NCI-H1048 (cell line): ENCODE measurements at regions not wholly inside any gene's neighbourhood (a gene's known extent, or its start where the extent isn't known, plus 50 kb on each side); places are given as distances from the start of the nearest gene placed in this dataset.
"Not testable (repeated sequence)": the region's sequence is repeated elsewhere in the genome, so short reads cannot be mapped to it uniquely, and the experiment has no call there.

Experiments
- DNase-seq: peaks from one replicate; lab custom pipeline; 2025; lab: John Stamatoyannopoulos, UW

DNA sequence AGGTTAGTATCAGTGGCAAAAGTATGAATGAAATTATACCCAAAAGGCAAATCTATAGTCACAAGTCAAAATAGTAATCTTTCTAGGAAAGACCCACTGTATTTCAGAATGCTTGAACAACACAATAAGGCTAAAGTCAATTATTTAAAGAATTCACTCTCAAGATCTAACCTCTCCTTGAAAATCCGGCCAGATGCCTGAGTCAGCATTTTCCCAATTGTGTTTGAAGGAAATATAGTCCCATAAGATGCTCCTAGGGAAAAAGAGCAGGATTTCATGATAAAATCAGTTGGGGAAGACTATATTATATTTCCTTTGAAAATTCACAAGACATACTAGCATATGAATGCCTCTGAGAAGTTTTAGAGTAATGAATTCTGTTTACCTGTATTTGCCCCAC, 1075.0 kb downstream of the GRM8 start:
- DNase-seq: no peak

GRCh38 chr7:126166645-126167044, 1086.1 kb downstream of the GRM8 start:
- no peak for DNase-seq

GRCh38 chr7:126163647-126164046, 1089.1 kb downstream of the GRM8 start:
- no peak for DNase-seq

DNA sequence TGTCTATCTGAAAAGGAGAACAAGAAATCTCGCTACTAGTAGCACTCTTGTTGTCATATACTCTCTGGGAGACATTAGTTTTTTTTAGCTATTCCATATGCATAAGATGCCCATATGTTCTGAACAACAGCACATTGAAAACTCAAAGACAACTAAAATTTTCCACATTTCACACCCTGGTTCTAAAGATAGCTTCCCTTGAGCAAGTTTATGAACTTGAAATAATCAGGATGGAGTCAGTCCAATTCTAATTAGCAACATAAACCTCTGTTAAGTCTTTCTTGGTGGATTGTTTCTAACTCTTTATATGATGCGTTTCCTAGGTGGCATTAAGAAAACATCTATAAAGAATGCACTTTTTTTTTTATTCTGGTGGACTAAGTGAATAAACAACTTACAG, 1095.3 kb downstream of the GRM8 start:
- DNase-seq: no peak

- no peak for DNase-seq
Measured at GRCh38 chr7:126150278-126150958, 1102.3 kb downstream of the GRM8 start.

DNA sequence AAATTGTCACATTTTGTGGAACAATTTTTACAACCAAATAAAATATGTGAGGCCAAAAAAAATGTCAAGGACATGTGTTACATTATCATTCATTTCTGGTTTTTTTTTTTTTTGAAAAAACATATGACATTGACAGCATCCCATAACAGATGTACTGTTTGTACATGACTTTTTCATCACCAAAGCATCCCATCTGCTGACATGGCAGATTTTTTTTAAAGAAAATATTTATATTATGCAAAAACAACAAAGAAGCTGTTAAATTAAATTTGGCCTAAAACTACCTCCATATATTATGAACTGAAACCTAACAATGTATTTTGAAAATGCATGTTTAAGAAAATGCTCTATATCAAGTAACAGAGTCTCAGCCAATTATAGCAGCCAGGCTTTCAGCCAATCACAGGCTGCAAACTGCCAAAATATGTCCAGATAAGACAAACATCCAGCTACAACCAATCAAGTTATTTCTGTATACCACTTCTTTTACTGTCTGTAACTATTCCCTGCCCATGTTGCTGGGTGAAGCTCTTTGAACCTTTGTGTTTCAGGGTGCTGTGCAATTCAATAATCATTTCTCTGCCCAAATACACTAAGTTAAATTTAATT, 1111.8 kb downstream of the GRM8 start:
- no peak for DNase-seq

- DNase-seq: no peak
Measured at GRCh38 chr7:126119981-126120380, 1132.8 kb downstream of the GRM8 start.

DNA sequence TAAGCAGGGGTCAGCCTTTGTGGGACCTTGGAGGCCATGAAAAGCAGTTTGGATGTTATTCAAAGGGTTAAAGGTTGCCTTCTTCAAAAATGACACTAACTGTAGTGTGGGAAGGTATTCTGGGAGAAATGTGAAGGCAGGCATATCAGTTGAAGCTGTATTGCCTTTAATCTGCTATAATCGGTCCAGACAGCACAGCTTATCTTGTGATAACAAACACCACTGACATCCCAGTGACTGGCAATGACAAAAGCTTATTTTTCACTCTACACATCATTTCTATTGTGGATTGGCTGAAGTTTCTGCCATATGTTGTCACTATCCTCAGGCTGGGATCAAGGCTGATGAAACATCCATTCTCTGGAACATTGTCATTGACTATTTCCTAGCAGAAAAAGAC, 1149.2 kb downstream of the GRM8 start:
- DNase-seq: no peak

DNA sequence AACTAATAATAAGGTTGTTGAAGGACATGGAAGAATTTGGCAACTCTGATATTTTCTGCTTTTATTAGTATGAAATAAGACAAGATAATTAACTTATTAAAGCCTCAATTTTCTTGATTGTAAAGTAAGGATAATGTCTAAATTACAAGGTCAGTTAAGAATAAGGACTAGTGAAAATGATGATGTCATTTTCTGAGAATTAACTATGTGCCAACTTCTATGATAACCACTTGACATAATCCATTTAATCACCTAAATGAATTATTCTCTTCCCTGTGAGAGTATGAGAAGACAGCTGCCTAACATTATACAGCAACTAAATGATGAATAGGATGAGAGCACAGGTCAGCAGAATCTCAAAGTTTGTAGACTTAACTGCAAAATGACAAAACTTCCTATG, 1153.4 kb upstream of the POT1 start:
- DNase-seq: no peak

DNA sequence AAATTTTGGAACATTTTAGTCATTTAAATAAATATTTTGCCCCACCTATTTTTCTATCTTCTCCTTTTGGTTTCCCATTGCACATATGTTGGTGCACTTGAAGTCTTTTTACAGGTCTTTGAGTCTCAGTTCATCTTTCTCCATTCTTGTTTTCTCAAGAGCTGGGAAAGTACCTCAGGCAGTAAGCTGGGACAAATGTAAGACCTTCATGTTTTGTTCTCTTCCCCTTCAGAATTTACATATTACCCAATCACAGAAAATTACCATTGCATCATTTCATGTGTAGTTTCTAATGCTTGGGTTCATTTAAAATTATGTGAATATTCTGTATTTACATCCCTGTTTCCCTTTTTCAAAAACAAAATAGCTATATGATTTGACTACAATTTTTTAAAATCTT, 1150.0 kb upstream of the POT1 start:
- DNase-seq: no peak

GRCh38 chr7:126079151-126079550, 1149.5 kb upstream of the POT1 start:
- DNase-seq: no peak

DNA sequence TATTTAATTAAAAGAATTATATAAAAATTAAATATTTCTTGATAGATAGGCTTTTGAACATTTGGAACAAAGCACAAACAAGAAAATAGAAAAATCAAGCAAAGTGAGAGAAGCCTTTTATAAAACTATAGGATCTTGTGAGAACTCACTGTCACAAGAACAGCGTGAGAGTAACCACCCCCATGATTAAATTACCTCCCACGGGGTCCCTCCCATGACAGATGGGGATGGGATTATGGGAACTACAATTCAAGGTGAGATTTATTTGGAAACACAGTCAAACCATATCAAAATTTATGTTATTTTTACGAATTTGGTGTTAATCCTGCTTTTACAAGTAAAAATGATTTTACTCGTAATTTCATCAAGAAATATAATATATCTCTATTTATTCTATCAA, 1136.1 kb upstream of the POT1 start:
- DNase-seq: no peak

GRCh38 chr7:126057979-126058378, 1128.4 kb upstream of the POT1 start:
- no peak for DNase-seq

GRCh38 chr7:126056613-126057012, 1127.0 kb upstream of the POT1 start:
- not testable (repeated sequence) for DNase-seq

DNA sequence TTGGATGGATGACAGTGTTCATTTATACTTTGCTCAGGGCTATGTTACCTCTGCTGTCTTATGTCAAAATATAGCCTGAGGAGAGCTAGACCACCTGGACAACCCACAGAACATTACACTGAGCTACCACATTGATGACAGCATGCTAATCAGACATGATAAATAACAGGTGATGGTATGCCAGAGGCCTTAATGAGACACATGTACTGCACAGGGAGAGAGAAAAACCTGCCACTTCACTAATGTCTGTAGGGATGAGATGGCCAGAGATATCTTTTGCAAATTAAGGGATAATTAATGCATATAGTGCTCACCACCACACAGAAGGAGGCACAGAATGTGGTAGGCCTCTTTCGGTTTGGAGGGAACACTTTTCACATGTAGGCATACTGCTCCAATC, 1122.6 kb upstream of the POT1 start:
- DNase-seq: no peak

DNA sequence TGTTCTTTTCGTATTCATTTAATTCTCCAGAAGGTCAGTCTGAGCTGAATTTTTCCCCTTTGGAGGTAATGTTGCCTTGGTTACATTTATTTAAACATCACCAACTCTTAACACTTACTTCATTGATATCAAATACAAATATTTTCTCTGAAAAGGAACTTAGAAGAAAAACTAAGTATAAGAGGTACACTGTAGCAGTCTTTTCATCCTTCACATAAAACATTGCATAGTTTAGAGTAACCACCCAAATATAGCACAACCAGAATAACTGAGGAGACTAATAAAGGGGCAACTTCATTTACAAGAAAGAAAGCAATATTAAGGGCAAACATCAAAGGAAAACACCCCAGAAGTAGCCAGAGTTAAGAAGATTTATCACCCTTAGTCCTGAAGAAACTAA, 1115.0 kb upstream of the POT1 start:
- no peak for DNase-seq

GRCh38 chr7:126041472-126041871, 1111.8 kb upstream of the POT1 start:
- DNase-seq: no peak

DNA sequence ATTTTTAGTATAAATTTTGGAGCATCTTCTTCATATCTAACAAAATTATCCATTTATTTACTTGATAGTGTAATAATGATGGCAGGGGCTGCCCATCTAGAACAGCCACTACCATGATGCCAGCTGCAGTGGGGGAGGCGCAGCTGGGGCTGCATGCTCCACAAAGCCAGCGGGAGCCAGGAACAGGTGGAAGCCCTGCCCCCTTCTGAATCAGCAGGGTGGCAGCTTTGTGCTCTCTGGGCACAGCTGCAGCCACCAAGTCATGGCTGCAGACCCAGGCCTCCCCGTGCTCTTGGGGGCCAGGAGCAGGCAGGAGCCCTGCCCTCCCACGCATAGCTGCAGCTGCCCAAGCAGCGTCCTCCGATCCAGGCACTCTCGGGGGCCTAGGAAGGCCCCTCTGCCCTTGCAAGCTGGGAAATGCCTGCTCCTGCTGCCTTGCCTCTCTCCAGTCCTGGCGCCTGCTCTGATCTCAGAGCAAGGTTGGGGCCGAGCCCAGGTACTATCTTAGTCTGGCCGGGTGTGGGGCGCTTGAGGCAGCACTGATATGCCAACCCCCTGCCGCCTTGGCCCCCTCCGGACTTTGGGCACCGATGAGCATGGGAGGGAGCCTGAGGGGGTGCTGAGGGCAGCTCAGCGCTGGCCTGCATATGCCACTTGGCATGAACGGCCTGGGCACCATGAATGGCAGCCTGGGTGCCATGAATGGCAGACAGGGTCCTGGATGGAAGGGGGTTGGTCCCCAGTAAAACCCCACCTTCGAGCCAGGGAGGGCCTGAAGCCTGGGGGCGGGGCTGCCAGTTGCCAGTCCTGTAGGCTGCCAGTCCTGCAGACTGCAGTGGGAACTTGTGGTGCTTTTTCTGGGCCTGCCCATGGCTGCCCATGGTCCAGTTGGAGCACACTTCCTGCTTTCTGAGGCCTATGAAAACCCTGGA, 1110.8 kb upstream of the POT1 start:
- DNase-seq: no peak

DNA sequence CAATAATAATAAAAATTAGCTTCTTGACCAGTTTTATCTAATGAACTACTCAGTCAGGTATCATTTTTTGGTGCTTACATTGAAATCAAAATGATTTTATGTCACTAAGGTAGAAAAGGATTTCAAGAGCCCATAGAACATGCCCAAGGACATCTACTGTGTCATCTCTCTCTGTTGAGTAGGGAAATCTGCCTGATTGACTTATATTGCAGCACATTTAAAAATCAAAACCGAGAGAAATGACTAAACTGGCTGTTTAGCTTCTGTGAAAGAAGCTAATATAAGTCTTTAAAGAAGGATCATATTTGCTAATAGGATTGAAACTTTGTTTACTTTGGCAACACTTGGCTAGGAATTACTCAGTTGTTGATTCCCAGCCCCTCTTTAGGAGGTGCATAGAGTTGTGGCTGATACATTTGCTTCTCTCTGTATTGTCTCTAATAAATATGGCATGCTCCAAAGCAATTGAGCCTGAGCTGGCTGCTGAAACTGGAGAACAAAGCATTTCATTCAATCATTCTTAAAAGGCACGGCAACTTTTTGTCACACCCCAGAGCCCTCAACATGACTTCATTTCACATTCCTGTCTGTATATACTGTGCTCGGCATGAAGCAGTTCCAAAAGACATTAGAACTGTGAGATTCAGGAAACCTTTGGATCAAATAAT, 1096.9 kb upstream of the POT1 start:
- DNase-seq: no peak

DNA sequence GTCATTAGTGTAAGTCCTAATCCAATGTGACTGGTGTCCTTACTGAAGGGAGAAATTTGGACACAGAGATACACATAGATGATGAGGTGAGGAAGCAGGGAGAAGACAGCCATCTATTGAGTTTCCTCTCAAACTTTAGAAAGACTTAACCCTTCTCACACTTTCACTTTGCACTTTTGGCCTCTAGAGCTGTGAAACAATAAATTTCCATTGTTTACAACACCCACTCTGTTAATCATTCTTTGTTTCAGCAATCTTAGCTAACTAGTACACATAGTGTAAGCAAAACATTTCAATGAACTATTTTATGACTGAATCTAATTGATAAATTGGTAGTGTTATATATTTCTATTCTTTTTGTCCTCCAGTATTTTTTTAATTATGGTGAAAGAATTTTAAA, 1092.8 kb upstream of the POT1 start:
- DNase-seq: no peak

GRCh38 chr7:126016722-126017121, 1087.1 kb upstream of the POT1 start:
- DNase-seq: no peak

- no peak for DNase-seq
Measured at GRCh38 chr7:126005064-126005463, 1075.4 kb upstream of the POT1 start.

GRCh38 chr7:126001349-126001748, 1071.7 kb upstream of the POT1 start:
- DNase-seq: no peak
